Activated CD4-positive, alpha-beta T cell treated with anti-CD3 and anti-CD28 coated beads, Interleukin-2, amount 10 ng/mL, durations not matched to agents 24 days and 14 days (primary cell): ENCODE measurements at regions not wholly inside any gene's neighbourhood (a gene's known extent, or its start where the extent isn't known, plus 50 kb on each side); places are given as distances from the start of the nearest gene placed in this dataset.

Experiments
- DNase-seq: peaks from one replicate; pipeline ENCODE4 v3.0.0; 2022
- H3K27ac Mint-ChIP-seq: one replicate; pipeline ENCODE4 v1.8.0; 2022; ENCODE audit warnings: mild to moderate bottlenecking, mixed read lengths
- H3K27me3 Mint-ChIP-seq: one replicate; pipeline ENCODE4 v1.8.0; 2022; ENCODE audit warnings: mixed read lengths
- H3K36me3 Mint-ChIP-seq: one replicate; pipeline ENCODE4 v1.8.0; 2022; ENCODE audit warnings: low read depth, mild to moderate bottlenecking, mixed read lengths
- H3K4me1 Mint-ChIP-seq: one replicate; pipeline ENCODE4 v1.8.0; 2021; ENCODE audit warnings: mixed read lengths
- H3K4me3 Mint-ChIP-seq: one replicate; pipeline ENCODE4 v1.8.0; 2022; ENCODE audit warnings: mild to moderate bottlenecking, moderate library complexity, mixed read lengths
- H3K9me3 Mint-ChIP-seq: one replicate; pipeline ENCODE4 v1.8.0; 2021; ENCODE audit warnings: mixed read lengths
- intact Hi-C: fragments of 100-400 bp; cut with micrococcal nuclease; formaldehyde crosslinking; loops from one replicate; pipeline ENCODE4 v1.15.1; 2023

- H3K27ac Mint-ChIP-seq = no peak overlapping the region
- H3K27me3 Mint-ChIP-seq = no peaks in the 10 kb centered on the region
- intact Hi-C loops = no loop called here
- H3K36me3 Mint-ChIP-seq = no peaks in the 10 kb centered on the region
- DNase-seq = no peak
- H3K4me3 Mint-ChIP-seq = no peak overlapping the region
- H3K9me3 Mint-ChIP-seq = peaks cover 7% of the 10 kb centered on the region
- no peaks in the 10 kb centered on the region for H3K4me1 Mint-ChIP-seq
Observed at GRCh38 chr9:16959391-16959790, 88.9 kb upstream of the BNC2 start.

- DNase-seq = no peak
- intact Hi-C loops = no loop called here
- Mint-ChIP-seq H3K27me3 (no peaks in the 10 kb centered on the region), H3K27ac (no peak overlapping the region), H3K4me1 (no peaks in the 10 kb centered on the region), H3K9me3 (peaks cover 2% of the 10 kb centered on the region), H3K36me3 (no peaks in the 10 kb centered on the region), H3K4me3 (no peak overlapping the region)
Observed at GRCh38 chr9:16954040-16954439, 83.6 kb upstream of the BNC2 start.

GRCh38 chr9:16951502-16951901, 81.0 kb upstream of the BNC2 start:
- no peaks in the 10 kb centered on the region for H3K36me3 Mint-ChIP-seq
- H3K4me1 Mint-ChIP-seq = no peaks in the 10 kb centered on the region
- no peak overlapping the region for H3K27ac Mint-ChIP-seq
- no peak for DNase-seq
- H3K9me3 Mint-ChIP-seq = peaks cover 2% of the 10 kb centered on the region
- no peaks in the 10 kb centered on the region for H3K27me3 Mint-ChIP-seq
- intact Hi-C loops = no loop called here
- H3K4me3 Mint-ChIP-seq = no peak overlapping the region

GRCh38 chr9:16950051-16950450, 79.6 kb upstream of the BNC2 start:
- H3K27me3 Mint-ChIP-seq = no peaks in the 10 kb centered on the region
- no peak overlapping the region for H3K4me3 Mint-ChIP-seq
- intact Hi-C loops = no loop called here
- no peaks in the 10 kb centered on the region for H3K36me3 Mint-ChIP-seq
- no peak overlapping the region for H3K27ac Mint-ChIP-seq
- no peaks in the 10 kb centered on the region for H3K9me3 Mint-ChIP-seq
- DNase-seq = no peak
- no peaks in the 10 kb centered on the region for H3K4me1 Mint-ChIP-seq

- peaks cover 5% of the 10 kb centered on the region for H3K9me3 Mint-ChIP-seq
- intact Hi-C loops = no loop called here
- no peak overlapping the region for H3K27ac Mint-ChIP-seq
- no peaks in the 10 kb centered on the region for H3K4me1 Mint-ChIP-seq
- no peaks in the 10 kb centered on the region for H3K27me3 Mint-ChIP-seq
- no peak overlapping the region for H3K4me3 Mint-ChIP-seq
- no peaks in the 10 kb centered on the region for H3K36me3 Mint-ChIP-seq
- no peak for DNase-seq
Observed at GRCh38 chr9:16930578-16930977, 60.1 kb upstream of the BNC2 start.

- no peaks in the 10 kb centered on the region for H3K27me3 Mint-ChIP-seq
- no peaks in the 10 kb centered on the region for H3K9me3 Mint-ChIP-seq
- H3K4me1 Mint-ChIP-seq = no peaks in the 10 kb centered on the region
- intact Hi-C loops = no loop called here
- no peak for DNase-seq
- no peak overlapping the region for H3K27ac Mint-ChIP-seq
- no peaks in the 10 kb centered on the region for H3K36me3 Mint-ChIP-seq
- no peak overlapping the region for H3K4me3 Mint-ChIP-seq
Observed at GRCh38 chr9:16928179-16928945, 57.9 kb upstream of the BNC2 start.

- Mint-ChIP-seq H3K4me1 (no peaks in the 10 kb centered on the region), H3K36me3 (no peaks in the 10 kb centered on the region), H3K4me3 (no peak overlapping the region), H3K27ac (no peak overlapping the region), H3K9me3 (peaks cover 3% of the 10 kb centered on the region), H3K27me3 (no peaks in the 10 kb centered on the region)
- DNase-seq = no peak
- intact Hi-C loops = no loop called here
Observed at GRCh38 chr9:16925426-16925825, 55.0 kb upstream of the BNC2 start.

GRCh38 chr9:16924311-16924915, 53.9 kb upstream of the BNC2 start:
- Mint-ChIP-seq H3K36me3 (no peaks in the 10 kb centered on the region), H3K4me1 (no peaks in the 10 kb centered on the region), H3K9me3 (peaks cover 9% of the 10 kb centered on the region), H3K4me3 (no peak overlapping the region), H3K27ac (no peak overlapping the region), H3K27me3 (no peaks in the 10 kb centered on the region)
- intact Hi-C loops = no loop called here
- DNase-seq = no peak

- H3K9me3 Mint-ChIP-seq = peaks cover 11% of the 10 kb centered on the region
- H3K4me3 Mint-ChIP-seq = no peak overlapping the region
- H3K27ac Mint-ChIP-seq = no peak overlapping the region
- no peaks in the 10 kb centered on the region for H3K27me3 Mint-ChIP-seq
- intact Hi-C loops = no loop called here
- no peaks in the 10 kb centered on the region for H3K4me1 Mint-ChIP-seq
- DNase-seq = no peak
- no peaks in the 10 kb centered on the region for H3K36me3 Mint-ChIP-seq
Observed at GRCh38 chr9:16921855-16922254, 51.4 kb upstream of the BNC2 start.
